NCI-H2107 (cell line): ENCODE measurements at regions not wholly inside any gene's neighbourhood (a gene's known extent, or its start where the extent isn't known, plus 50 kb on each side); places are given as distances from the start of the nearest gene placed in this dataset.
"Not testable (repeated sequence)": the region's sequence is repeated elsewhere in the genome, so short reads cannot be mapped to it uniquely, and the experiment has no call there.

ENCODE experiments used
- DNase-seq: peaks from one replicate; lab custom pipeline; 2025; lab: John Stamatoyannopoulos, UW

GRCh38 chr1:191346381-191346780 is 811.9 kb upstream of the RGS18 start:
- DNase-seq: no peak

DNA sequence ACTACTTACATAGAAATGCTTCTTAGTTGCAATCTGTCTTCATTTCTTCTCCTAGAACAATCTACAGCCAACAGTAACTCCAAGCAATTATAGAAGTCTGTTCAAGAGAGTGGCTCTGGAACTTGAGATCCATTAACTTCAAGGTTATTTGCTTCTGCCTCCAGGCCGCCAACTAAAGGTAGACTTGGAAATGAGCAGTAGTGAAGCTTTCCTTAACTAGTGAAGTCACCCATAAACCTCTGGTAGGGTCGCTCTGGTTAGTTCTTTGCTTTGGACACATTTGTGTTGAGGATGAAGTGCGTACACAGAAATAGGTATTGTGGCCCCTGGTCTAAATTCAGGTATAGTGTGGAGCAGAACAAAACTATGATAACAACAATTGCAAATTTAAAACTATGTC is 809.9 kb upstream of the RGS18 start:
- DNase-seq: no peak

DNA sequence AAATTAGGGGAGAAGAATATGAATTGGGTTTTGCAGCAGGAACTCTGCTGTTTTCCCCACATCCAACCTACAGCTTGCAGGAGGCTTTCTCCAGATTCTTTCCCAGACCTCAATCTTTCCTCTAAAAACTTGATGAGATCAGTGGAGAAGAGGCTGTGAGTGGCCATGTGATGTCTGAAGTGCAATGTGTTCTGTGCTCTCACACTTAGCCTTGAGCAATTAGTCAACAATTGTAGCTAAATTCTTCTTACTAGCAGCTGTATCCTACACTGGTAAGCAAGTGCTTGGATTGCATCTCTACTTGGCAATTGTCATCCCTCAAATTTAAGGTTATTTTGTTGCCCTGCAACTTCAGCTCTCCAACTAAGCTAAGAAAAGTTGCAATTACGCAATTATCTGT is 807.3 kb upstream of the RGS18 start:
- DNase-seq: no peak

- no peak for DNase-seq
Observed at GRCh38 chr1:191358724-191359123, 799.5 kb upstream of the RGS18 start.

DNA sequence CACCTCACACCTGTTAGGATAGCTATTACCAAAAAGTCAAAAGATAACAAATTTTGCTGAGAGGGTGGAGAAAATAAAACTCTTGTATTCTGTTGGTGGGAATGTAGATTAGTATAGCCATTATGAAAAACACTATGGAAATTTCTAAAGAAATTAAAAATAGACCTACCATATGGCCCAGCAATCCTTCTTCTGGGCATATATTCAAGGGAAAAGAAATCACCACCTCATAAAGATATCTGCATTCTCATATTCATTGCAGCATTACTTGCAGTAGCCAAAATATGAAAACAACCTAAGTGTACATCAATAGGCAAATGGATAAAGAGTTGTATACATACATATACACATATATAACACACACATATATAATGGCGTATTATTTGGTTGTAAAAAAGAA is 791.6 kb upstream of the RGS18 start:
- DNase-seq: no peak

- no peak for DNase-seq
Observed at GRCh38 chr1:191368891-191369654, 789.2 kb upstream of the RGS18 start.

DNA sequence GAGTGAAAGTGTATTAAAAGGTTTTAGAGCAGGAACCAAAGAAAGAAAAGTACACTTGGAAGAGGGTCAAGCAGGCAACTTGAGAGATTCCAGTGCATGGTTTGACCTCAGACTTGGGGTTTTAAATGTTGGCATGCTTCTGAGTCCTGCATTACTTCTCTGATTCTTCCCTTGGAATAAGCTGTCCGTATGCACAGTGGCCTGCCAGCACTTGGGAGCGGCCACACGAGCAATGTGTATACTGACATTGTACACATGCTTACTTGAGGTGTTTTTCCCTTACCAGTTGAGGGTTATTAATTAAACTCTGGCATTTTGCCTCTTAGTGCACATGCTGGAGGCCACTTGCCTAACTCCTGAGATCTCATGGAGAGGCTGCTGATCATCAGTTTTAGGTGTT is 786.6 kb upstream of the RGS18 start:
- DNase-seq: no peak

DNA sequence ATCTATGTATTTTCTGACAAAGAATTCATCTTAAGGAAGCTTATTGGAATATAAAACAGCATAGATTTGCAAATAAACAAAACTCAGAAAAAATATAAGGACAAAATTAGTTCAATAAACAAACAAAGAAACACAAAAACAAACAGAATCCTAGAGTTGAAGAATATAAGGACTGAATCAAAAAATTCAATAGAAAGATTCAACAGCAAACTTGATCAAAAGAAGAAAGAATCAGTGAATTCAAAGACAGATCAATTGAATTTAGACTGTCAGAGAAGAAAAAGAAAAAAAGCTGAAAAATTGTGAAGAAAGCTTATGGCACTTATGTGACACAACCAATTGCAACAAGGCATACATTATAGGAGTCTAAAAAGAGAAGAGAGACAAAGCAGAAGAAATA is 770.0 kb upstream of the RGS18 start:
- DNase-seq: no peak

DNA sequence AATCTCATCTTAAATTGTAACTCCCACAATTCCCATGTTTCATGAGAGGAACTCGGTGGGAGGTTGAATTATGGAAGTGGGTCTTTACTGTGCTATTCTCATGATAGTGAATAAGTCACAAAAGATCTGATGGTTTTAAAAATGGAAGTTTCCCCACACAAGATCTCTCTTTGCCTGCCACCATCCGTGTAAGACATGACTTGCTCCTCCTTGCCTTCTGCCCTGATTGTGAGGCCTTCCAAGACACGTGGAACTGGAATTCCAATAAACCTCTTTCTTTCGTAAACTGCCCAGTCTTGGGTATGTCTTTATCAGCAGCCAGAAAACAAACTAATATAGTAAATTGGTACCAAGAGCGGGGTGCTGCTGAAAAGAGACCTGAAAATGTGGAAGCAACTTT is 761.6 kb upstream of the RGS18 start:
- no peak for DNase-seq

DNA sequence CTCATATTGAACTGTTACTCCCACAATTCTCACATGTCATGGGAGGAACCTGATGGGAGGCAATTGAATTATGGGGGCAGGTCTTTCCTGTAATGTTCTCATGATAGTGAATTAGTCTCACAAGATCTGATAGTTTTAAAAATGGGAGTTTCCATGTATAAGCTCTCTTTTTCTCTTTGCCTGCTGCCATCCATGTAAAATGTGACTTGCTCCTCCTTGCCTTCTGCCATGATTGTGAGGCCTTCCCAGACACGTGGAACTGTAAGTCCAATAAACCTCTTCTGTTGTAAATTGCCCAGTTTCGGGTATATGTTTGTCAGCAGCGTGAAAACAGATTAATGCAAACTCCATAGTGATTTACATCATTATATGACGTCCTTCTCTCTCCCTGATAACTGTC is 759.7 kb upstream of the RGS18 start:
- no peak for DNase-seq

GRCh38 chr1:191405417-191405816 is 752.8 kb upstream of the RGS18 start:
- DNase-seq: no peak

DNA sequence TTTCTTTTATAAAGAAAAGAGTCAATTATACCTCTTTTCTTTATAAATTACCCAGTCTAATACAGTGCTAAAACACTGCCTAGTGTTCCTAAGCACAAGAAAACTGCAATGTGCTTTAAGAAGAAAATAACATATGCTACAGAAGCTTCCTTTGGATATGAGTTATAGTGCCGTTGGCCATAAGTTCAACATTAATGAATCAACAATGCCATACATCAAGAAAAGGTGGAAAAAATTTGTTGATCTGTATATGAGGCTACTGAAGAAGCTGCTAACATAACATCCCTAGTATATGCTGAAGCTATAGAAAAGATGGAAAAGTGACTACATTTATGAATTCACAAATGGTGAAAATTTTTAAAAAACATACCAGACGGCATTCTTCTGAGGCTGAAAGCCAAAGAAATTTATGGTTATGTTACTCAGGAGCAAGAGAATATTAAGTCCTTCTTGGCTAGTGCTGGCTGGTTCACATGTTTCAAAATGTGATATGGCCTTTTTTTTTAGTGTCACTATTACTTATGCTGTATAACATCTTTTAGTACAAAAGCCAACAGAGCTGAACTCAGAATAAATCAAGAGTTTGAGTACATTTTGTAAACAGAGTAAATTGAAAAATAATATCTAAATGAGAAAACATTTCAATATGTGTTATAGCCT is 743.2 kb upstream of the RGS18 start:
- no peak for DNase-seq

- no peak for DNase-seq
Observed at GRCh38 chr1:191419842-191420241, 738.4 kb upstream of the RGS18 start.

GRCh38 chr1:191427593-191427992 is 730.7 kb upstream of the RGS18 start:
- DNase-seq: no peak

GRCh38 chr1:191432817-191433216 is 725.4 kb upstream of the RGS18 start:
- DNase-seq: no peak

- DNase-seq: no peak
Observed at GRCh38 chr1:191438979-191439378, 719.3 kb upstream of the RGS18 start.

- not testable (repeated sequence) for DNase-seq
Observed at GRCh38 chr1:191448279-191448678, 710.0 kb upstream of the RGS18 start.

GRCh38 chr1:191452586-191452985 is 705.7 kb upstream of the RGS18 start:
- DNase-seq: no peak

- no peak for DNase-seq
Observed at GRCh38 chr1:191453487-191453886, 704.8 kb upstream of the RGS18 start.

DNA sequence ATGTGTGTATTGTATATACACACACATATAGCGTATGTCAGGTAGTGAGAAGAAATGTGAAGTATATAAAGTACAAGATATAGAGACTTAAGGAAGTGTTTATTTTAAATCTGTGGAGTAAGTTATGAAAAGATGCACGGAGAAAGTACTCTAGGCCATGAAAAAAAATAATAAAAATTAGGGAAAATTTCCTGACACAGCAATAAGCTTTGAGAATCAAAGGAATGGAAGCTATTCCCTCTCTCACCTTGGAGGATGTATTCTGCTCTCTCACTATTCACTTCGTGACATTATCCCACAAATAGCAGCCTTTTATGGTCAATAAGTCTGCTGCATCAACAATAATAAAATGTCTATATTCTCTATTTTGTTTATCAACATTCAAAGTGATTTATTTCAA is 700.4 kb upstream of the RGS18 start:
- no peak for DNase-seq

GRCh38 chr1:191460234-191460633 is 698.0 kb upstream of the RGS18 start:
- DNase-seq: no peak

GRCh38 chr1:191483988-191484387 is 674.3 kb upstream of the RGS18 start:
- no peak for DNase-seq

DNA sequence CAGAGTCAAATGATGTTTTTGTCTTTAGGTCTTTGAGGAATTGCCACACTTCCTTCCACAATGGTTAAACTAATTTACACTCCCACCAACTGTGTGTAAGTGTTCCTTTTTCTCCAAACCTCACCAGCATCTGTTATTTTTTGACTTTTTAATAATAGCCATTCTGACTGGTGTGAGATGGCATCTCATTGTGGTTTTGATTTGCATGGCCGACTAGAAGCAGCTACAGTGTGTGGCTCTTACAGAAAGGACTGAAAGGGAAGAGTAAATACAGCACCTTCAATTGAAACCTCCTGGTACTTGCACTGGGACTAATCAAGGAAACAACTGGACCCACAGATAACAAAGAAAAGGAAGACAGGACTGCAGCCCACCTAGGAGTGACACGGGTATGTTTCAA is 668.0 kb upstream of the RGS18 start:
- no peak for DNase-seq

DNA sequence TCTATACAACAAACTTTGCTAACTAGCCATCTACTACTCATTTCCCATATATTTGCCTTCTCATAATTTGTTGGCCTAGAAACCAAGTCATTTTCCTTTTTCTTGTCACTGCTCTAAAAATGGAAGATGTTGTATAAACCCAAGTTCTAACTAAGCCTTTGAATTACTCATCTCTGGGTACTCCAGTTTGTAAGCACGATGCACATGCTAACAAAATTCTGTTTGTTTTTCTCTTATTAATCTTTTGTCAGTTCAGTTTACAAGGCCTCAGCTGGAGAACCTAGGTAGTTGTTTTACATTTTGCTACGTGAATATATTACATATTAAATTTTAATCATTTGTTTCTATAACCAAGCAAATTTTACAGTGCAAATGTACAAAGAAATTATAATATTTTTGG is 663.2 kb upstream of the RGS18 start:
- no peak for DNase-seq
